Panc1 (cell line): ENCODE measurements at regions not wholly inside any gene's neighbourhood (a gene's known extent, or its start where the extent isn't known, plus 50 kb on each side); places are given as distances from the start of the nearest gene placed in this dataset.

ENCODE experiments used
- ATAC-seq: fragments of 200-7000 bp; cut with Tn5 transposase; 2 replicates; pipeline ENCODE4 v1.9.1; 2020; ENCODE audit warnings: mild to moderate bottlenecking, moderate library complexity
- BruUV-seq: library from RNA; stranded (reverse); fragments of 400-500 nt; replicated peaks from 2 replicates; lab custom pipeline; 2021; lab: Mats Ljungman, UMichigan
- CTCF ChIA-PET: fragments of 300-600 bp; sonication (Branson Sonifier 250); formaldehyde crosslinking; loops from one replicate; lab custom pipeline; 2022; ENCODE audit warnings: antibody characterized with exemption; lab: Charles Lee
- POLR2A ChIA-PET: fragments of 300-600 bp; sonication (Branson Sonifier 250); formaldehyde crosslinking; loops from one replicate; lab custom pipeline; 2022; ENCODE audit warnings: antibody characterized with exemption; lab: Charles Lee
- DNase-seq: peaks from one replicate; pipeline ENCODE4 v3.0.0-alpha.2; 2010; ENCODE audit warnings: low read depth, low spot score
- H3K27ac ChIP-seq: 2 replicates; pipeline ENCODE4 v1.5.1; 2011; ENCODE audit warnings: mild to moderate bottlenecking, low read length, inconsistent platforms
- H3K27me3 ChIP-seq: fragments of 200-500 bp; sonication (Bioruptor generic); 2 replicates; pipeline ENCODE4 v1.6.0; 2014; ENCODE audit warnings: low read length, inconsistent platforms; ENCODE audit not compliant: control insufficient read depth, insufficient read depth
- H3K36me3 ChIP-seq: fragments of 200-500 bp; sonication (Bioruptor generic); 2 replicates; pipeline ENCODE4 v1.5.1; 2014; ENCODE audit warnings: inconsistent platforms, mild to moderate bottlenecking, low read length, moderate library complexity; ENCODE audit not compliant: control insufficient read depth, insufficient read depth
- H3K4me1 ChIP-seq: 2 replicates; pipeline ENCODE4 v1.5.1; 2011; ENCODE audit warnings: inconsistent platforms, mild to moderate bottlenecking, low read length, moderate library complexity; ENCODE audit not compliant: control insufficient read depth, insufficient read depth
- H3K4me3 ChIP-seq, 2 experiments: 2 replicates each; pipeline ENCODE4 v1.5.1; 2011 to 2012; ENCODE audit warnings: low read depth in 2 of 2, low read length in 2 of 2, mild to moderate bottlenecking in 2 of 2, inconsistent platforms in 1 of 2, moderate library complexity in 1 of 2
- H3K9me3 ChIP-seq: fragments of 200-500 bp; sonication (Bioruptor generic); 2 replicates; pipeline ENCODE4 v1.5.1; 2014; ENCODE audit warnings: low read depth, mild to moderate bottlenecking, inconsistent platforms, low read length, moderate library complexity; ENCODE audit not compliant: control insufficient read depth, insufficient read depth
- CTCF ChIP-seq: fragments of 450-650 bp; IDR thresholded peaks from 2 replicates; pipeline ENCODE4 v1.5.1; 2017; ENCODE audit warnings: mild to moderate bottlenecking
- POLR2AphosphoS5 ChIP-seq: IDR thresholded peaks from 2 replicates; pipeline ENCODE4 v1.6.1; 2012; ENCODE audit warnings: mild to moderate bottlenecking, low read depth, low read length, moderate library complexity
- REST ChIP-seq, 2 experiments: IDR thresholded peaks; 2 replicates each; pipeline ENCODE4 v1.6.1; 2011 to 2012; ENCODE audit warnings: low read depth in 2 of 2, control low read depth in 1 of 2, low read length in 1 of 2, mild to moderate bottlenecking in 1 of 2, moderate library complexity in 1 of 2; ENCODE audit not compliant: insufficient read depth in 1 of 2
- SIN3A ChIP-seq: IDR thresholded peaks from 2 replicates; pipeline ENCODE4 v1.6.1; 2012; ENCODE audit warnings: low read depth, mild to moderate bottlenecking, low read length, moderate library complexity, borderline replicate concordance; ENCODE audit not compliant: insufficient read depth
- TCF7L2 ChIP-seq: IDR thresholded peaks from 2 replicates; pipeline ENCODE4 v1.6.1; 2011; ENCODE audit warnings: mild to moderate bottlenecking, low read depth, low read length, inconsistent platforms
- in situ Hi-C: cut with HindIII; loops from 2 replicates; pipeline ENCODE4 v1.10.0; 2016; ENCODE audit warnings: low sequenced_read_pairs, low pct_unique_long_range_greater_than_20kb
- intact Hi-C: fragments of 100-400 bp; cut with micrococcal nuclease; formaldehyde crosslinking; loops from one replicate; pipeline ENCODE4 v1.10.0; 2022; ENCODE audit not compliant: unreplicated experiment

- ChIA-PET CTCF (no interaction called here), POLR2A (no interaction called here)
- Histone ChIP-seq H3K36me3 (no peaks in the 10 kb centered on the region), H3K9me3 (no peaks in the 10 kb centered on the region), H3K4me3 (no peak overlapping the region), H3K27me3 (no peaks in the 10 kb centered on the region), H3K4me1 (no peaks in the 10 kb centered on the region), H3K27ac (no peak overlapping the region)
- ATAC-seq: no peak
- intact Hi-C loops: no loop called here
- TF ChIP-seq REST (IDR thresholded peaks at IDR 0.05; ENCODE audit: insufficient read depth in 1 of 2, low read depth in 2 of 2, low read length in 1 of 2) (no peak), SIN3A (no peak), POLR2AphosphoS5 (no peak), TCF7L2 (no peak), CTCF (no peak)
- in situ Hi-C loops: no loop called here
- no TSS peak for BruUV-seq
- DNase-seq: no peak
Observed at GRCh38 chr2:203599509-203599908, 64.4 kb upstream of the RAPH1 start.

GRCh38 chr2:203600286-203600685 lies 65.2 kb upstream of the RAPH1 start:
- CTCF ChIA-PET: interaction anchor here (0.6 to 0.7 kb wide), 2 partner anchors 15 to 203 kb away, joined by 3 to 5 read pairs; no protein-coding TSS in a partner anchor

More at GRCh38 chr2:203600286-203600685, 65.2 kb upstream of the RAPH1 start:
- POLR2A ChIA-PET: interaction anchor here (0.6 kb wide), 1 partner anchor 285 kb away, joined by 6 read pairs; no protein-coding TSS in a partner anchor
- H3K4me1 ChIP-seq: no peaks in the 10 kb centered on the region
- in situ Hi-C loops: no loop called here
- H3K27ac ChIP-seq: no peak overlapping the region
- H3K27me3 ChIP-seq: no peaks in the 10 kb centered on the region
- intact Hi-C loops: no loop called here
- no peak overlapping the region for H3K4me3 ChIP-seq
- TF ChIP-seq REST (IDR thresholded peaks at IDR 0.05; ENCODE audit: insufficient read depth in 1 of 2, low read depth in 2 of 2, low read length in 1 of 2): no peak
- no peak for TF ChIP-seq SIN3A
- no peak for TF ChIP-seq TCF7L2
- no peak for TF ChIP-seq POLR2AphosphoS5
- no peak for TF ChIP-seq CTCF
- DNase-seq: no peak
- no peaks in the 10 kb centered on the region for H3K36me3 ChIP-seq
- H3K9me3 ChIP-seq: no peaks in the 10 kb centered on the region
- ATAC-seq: no peak
- BruUV-seq: no TSS peak
